DOHH2 (cell line): ENCODE measurements at regions not wholly inside any gene's neighbourhood (a gene's known extent, or its start where the extent isn't known, plus 50 kb on each side); places are given as distances from the start of the nearest gene placed in this dataset.

ENCODE experiments used
- H3F3A ChIP-seq: fragments of 200-600 bp; sonication (generic), shearing (Covaris generic); 2 replicates; pipeline ENCODE4 v1.6.0; 2016; ENCODE audit warnings: antibody characterized with exemption, mild to moderate bottlenecking; ENCODE audit not compliant: control insufficient read depth, insufficient read depth
- H3K27ac ChIP-seq: fragments of 200-600 bp; sonication (generic); 2 replicates; pipeline ENCODE4 v1.5.1; 2014; ENCODE audit warnings: low read depth, mild to moderate bottlenecking, low read length, moderate library complexity
- H3K27me3 ChIP-seq: fragments of 200-600 bp; sonication (generic); 2 replicates; pipeline ENCODE4 v1.6.1; 2014; ENCODE audit warnings: mild to moderate bottlenecking, low read length, mixed read lengths; ENCODE audit not compliant: control insufficient read depth
- H3K36me3 ChIP-seq: fragments of 200-600 bp; sonication (generic); 2 replicates; pipeline ENCODE4 v1.6.1; 2014; ENCODE audit warnings: mild to moderate bottlenecking, low read length, moderate library complexity, mixed read lengths; ENCODE audit not compliant: control insufficient read depth
- H3K4me1 ChIP-seq: fragments of 200-600 bp; sonication (generic); 2 replicates; pipeline ENCODE4 v1.6.1; 2014; ENCODE audit warnings: mild to moderate bottlenecking, low read length, mixed read lengths; ENCODE audit not compliant: control insufficient read depth
- H3K4me2 ChIP-seq: fragments of 200-600 bp; sonication (generic); 2 replicates; pipeline ENCODE4 v1.6.0; 2014; ENCODE audit warnings: mild to moderate bottlenecking, low read length, moderate library complexity
- H3K4me3 ChIP-seq: fragments of 200-600 bp; sonication (generic); 2 replicates; pipeline ENCODE4 v1.5.1; 2014; ENCODE audit warnings: mild to moderate bottlenecking, low read length, mixed read lengths
- H3K79me2 ChIP-seq: fragments of 200-600 bp; sonication (generic); 2 replicates; pipeline ENCODE4 v1.6.1; 2014; ENCODE audit warnings: mild to moderate bottlenecking, low read length, mixed read lengths; ENCODE audit not compliant: control insufficient read depth
- H3K9me2 ChIP-seq: fragments of 200-600 bp; sonication (generic); replicated peaks from 2 replicates; pipeline ENCODE4 v1.6.1; 2014; ENCODE audit warnings: mild to moderate bottlenecking, low read length, mixed read lengths; ENCODE audit not compliant: control insufficient read depth
- H3K9me3 ChIP-seq: fragments of 200-600 bp; sonication (generic); 2 replicates; pipeline ENCODE4 v1.6.1; 2014; ENCODE audit warnings: antibody characterized with exemption, low read length, mixed read lengths; ENCODE audit not compliant: control insufficient read depth, insufficient read depth
- H4K20me1 ChIP-seq: fragments of 200-600 bp; sonication (generic); 2 replicates; pipeline ENCODE4 v1.6.0; 2014; ENCODE audit warnings: low read depth, mild to moderate bottlenecking, antibody characterized with exemption, low read length, moderate library complexity; ENCODE audit not compliant: control insufficient read depth, insufficient read depth
- EZH2phosphoT487 ChIP-seq: fragments of 200-600 bp; sonication (generic); IDR thresholded peaks from 2 replicates; pipeline ENCODE4 v1.6.1; 2017; ENCODE audit warnings: borderline replicate concordance, mild to moderate bottlenecking, antibody characterized with exemption, low read length, moderate library complexity, mixed read lengths
- TF ChIP-seq, protein P1 (sequence below): fragments of 200-600 bp; sonication (generic); IDR thresholded peaks from one replicate; pipeline ENCODE4 v1.5.1; 2014; ENCODE audit warnings: antibody characterized with exemption, mild to moderate bottlenecking, low read depth, low read length; ENCODE audit not compliant: poor library complexity, severe bottlenecking

GRCh38 chr6:160927416-160927815 is 64.2 kb upstream of the MAP3K4 start:
- Histone ChIP-seq H3K4me1 (no peaks in the 10 kb centered on the region), H3K9me3 (no peaks in the 10 kb centered on the region), H3K27me3 (peaks cover 20% of the 10 kb centered on the region), H3F3A (no peaks in the 10 kb centered on the region), H3K27ac (no peak overlapping the region), H3K4me3 (no peak overlapping the region), H3K4me2 (no peak overlapping the region), H3K79me2 (no peaks in the 10 kb centered on the region), H4K20me1 (no peaks in the 10 kb centered on the region), H3K9me2 (no peaks in the 10 kb centered on the region), H3K36me3 (no peaks in the 10 kb centered on the region)
- TF ChIP-seq, protein P1, sequence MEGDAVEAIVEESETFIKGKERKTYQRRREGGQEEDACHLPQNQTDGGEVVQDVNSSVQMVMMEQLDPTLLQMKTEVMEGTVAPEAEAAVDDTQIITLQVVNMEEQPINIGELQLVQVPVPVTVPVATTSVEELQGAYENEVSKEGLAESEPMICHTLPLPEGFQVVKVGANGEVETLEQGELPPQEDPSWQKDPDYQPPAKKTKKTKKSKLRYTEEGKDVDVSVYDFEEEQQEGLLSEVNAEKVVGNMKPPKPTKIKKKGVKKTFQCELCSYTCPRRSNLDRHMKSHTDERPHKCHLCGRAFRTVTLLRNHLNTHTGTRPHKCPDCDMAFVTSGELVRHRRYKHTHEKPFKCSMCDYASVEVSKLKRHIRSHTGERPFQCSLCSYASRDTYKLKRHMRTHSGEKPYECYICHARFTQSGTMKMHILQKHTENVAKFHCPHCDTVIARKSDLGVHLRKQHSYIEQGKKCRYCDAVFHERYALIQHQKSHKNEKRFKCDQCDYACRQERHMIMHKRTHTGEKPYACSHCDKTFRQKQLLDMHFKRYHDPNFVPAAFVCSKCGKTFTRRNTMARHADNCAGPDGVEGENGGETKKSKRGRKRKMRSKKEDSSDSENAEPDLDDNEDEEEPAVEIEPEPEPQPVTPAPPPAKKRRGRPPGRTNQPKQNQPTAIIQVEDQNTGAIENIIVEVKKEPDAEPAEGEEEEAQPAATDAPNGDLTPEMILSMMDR = no peak
- TF ChIP-seq EZH2phosphoT487 = no peak

DNA sequence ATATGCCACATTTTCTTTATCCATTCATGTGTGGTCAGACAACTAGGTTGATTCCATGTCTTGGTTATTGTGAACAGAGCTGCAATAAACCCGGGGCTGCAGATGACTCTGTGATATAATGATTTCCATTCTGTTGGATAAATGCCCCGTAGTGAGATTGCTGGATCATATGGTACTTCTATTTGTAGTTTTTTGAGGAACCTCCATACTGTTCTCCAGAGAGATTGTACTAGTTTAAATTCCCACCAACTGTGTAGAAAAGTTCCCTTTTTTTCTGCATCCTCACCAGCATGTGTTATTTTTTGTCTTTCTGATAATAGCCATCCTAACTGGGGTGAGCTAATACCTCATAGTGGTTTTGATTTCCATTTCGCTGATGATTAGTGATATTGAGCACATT is 62.2 kb upstream of the MAP3K4 start:
- Histone ChIP-seq H3K27me3 (peaks cover 20% of the 10 kb centered on the region), H3K4me2 (no peak overlapping the region), H3K27ac (no peak overlapping the region), H3K36me3 (no peaks in the 10 kb centered on the region), H3K4me3 (no peak overlapping the region), H3K9me2 (no peaks in the 10 kb centered on the region), H3K4me1 (no peaks in the 10 kb centered on the region), H3F3A (no peaks in the 10 kb centered on the region), H3K79me2 (no peaks in the 10 kb centered on the region), H3K9me3 (no peaks in the 10 kb centered on the region), H4K20me1 (no peaks in the 10 kb centered on the region)
- TF ChIP-seq EZH2phosphoT487 = no peak
- TF ChIP-seq, protein P1 = no peak

GRCh38 chr6:160929831-160930230 is 61.7 kb upstream of the MAP3K4 start:
- H3K9me3 ChIP-seq = no peaks in the 10 kb centered on the region
- H3K4me3 ChIP-seq = no peak overlapping the region
- H3K36me3 ChIP-seq = no peaks in the 10 kb centered on the region
- no peaks in the 10 kb centered on the region for H4K20me1 ChIP-seq
- TF ChIP-seq EZH2phosphoT487 = no peak
- TF ChIP-seq, protein P1 = no peak
- no peaks in the 10 kb centered on the region for H3K79me2 ChIP-seq
- H3K4me1 ChIP-seq = no peaks in the 10 kb centered on the region
- H3K27me3 ChIP-seq = peaks cover 20% of the 10 kb centered on the region
- H3K27ac ChIP-seq = no peak overlapping the region
- H3F3A ChIP-seq = no peaks in the 10 kb centered on the region
- no peak overlapping the region for H3K4me2 ChIP-seq
- no peaks in the 10 kb centered on the region for H3K9me2 ChIP-seq
